ENCODE measurements at regions not wholly inside any gene's neighbourhood (a gene's known extent, or its start where the extent isn't known, plus 50 kb on each side); places are given as distances from the start of the nearest gene placed in this dataset.

GRCh38 chr1:219528633-219529032 is 84.3 kb downstream of the ZC3H11B start:
- no peak for TF ChIP-seq CTCF (IDR thresholded peaks at IDR 0.05; ENCODE audit: low read depth, low read length, missing control alignments)
- DNase-seq (ENCODE audit: extremely low read depth, low read depth), result no peak
- no peak overlapping the region for H3K4me3 ChIP-seq (replicated peaks; ENCODE audit: low read depth, low read length)

- DNase-seq (ENCODE audit: extremely low read depth, low read depth), result no peak
These were observed 84.9 kb downstream of the ZC3H11B start for GRCh38 chr1:219527994-219528393.

GRCh38 chr1:219526074-219526473 is 86.8 kb downstream of the ZC3H11B start:
- DNase-seq (ENCODE audit: extremely low read depth, low read depth), result no peak
- no peak for TF ChIP-seq CTCF (IDR thresholded peaks at IDR 0.05; ENCODE audit: low read depth, low read length, missing control alignments)
- no peak overlapping the region for H3K4me3 ChIP-seq (replicated peaks; ENCODE audit: low read depth, low read length)

More at GRCh38 chr1:219527994-219528393, 84.9 kb downstream of the ZC3H11B start:
- no peak overlapping the region for H3K4me3 ChIP-seq (replicated peaks; ENCODE audit: low read depth, low read length)
- TF ChIP-seq CTCF (IDR thresholded peaks at IDR 0.05; ENCODE audit: low read depth, low read length, missing control alignments), result no peak

- H3K4me3 ChIP-seq (replicated peaks; ENCODE audit: low read depth, low read length), result no peak overlapping the region
- TF ChIP-seq CTCF (IDR thresholded peaks at IDR 0.05; ENCODE audit: low read depth, low read length, missing control alignments), result no peak
- no peak for DNase-seq (ENCODE audit: extremely low read depth, low read depth)
These were observed 89.5 kb downstream of the ZC3H11B start for GRCh38 chr1:219523411-219523810.

GRCh38 chr1:219521325-219521724 is 91.6 kb downstream of the ZC3H11B start:
- no peak for TF ChIP-seq CTCF (IDR thresholded peaks at IDR 0.05; ENCODE audit: low read depth, low read length, missing control alignments)
- H3K4me3 ChIP-seq (replicated peaks; ENCODE audit: low read depth, low read length), result no peak overlapping the region
- no peak for DNase-seq (ENCODE audit: extremely low read depth, low read depth)

- H3K4me3 ChIP-seq (replicated peaks; ENCODE audit: low read depth, low read length), result no peak overlapping the region
- no peak for TF ChIP-seq CTCF (IDR thresholded peaks at IDR 0.05; ENCODE audit: low read depth, low read length, missing control alignments)
- DNase-seq (ENCODE audit: extremely low read depth, low read depth), result no peak
These were observed 92.7 kb downstream of the ZC3H11B start for GRCh38 chr1:219520241-219520640.

GRCh38 chr1:219518907-219519248 is 94.0 kb downstream of the ZC3H11B start:
- DNase-seq (ENCODE audit: extremely low read depth, low read depth), result no peak
- no peak for TF ChIP-seq CTCF (IDR thresholded peaks at IDR 0.05; ENCODE audit: low read depth, low read length, missing control alignments)
- no peak overlapping the region for H3K4me3 ChIP-seq (replicated peaks; ENCODE audit: low read depth, low read length)
